NB4 (cell line): ENCODE measurements at regions not wholly inside any gene's neighbourhood (a gene's known extent, or its start where the extent isn't known, plus 50 kb on each side); places are given as distances from the start of the nearest gene placed in this dataset.

Experiments
- CTCF ChIP-seq: IDR thresholded peaks from one replicate; pipeline ENCODE4 v1.5.1; 2012; ENCODE audit warnings: low read depth, low read length
- MAX ChIP-seq: IDR thresholded peaks from 2 replicates; pipeline ENCODE4 v1.6.1; 2011; ENCODE audit warnings: low read depth, low read length
- MYC ChIP-seq: IDR thresholded peaks from 2 replicates; pipeline ENCODE4 v1.6.1; 2011; ENCODE audit warnings: low read depth, low read length
- POLR2A ChIP-seq: IDR thresholded peaks from 2 replicates; pipeline ENCODE4 v1.6.1; 2011; ENCODE audit warnings: mild to moderate bottlenecking; ENCODE audit not compliant: insufficient read length; ENCODE audit errors: extremely low read depth

- TF ChIP-seq POLR2A, result no peak
- no peak for TF ChIP-seq CTCF
- TF ChIP-seq MYC, result no peak
- no peak for TF ChIP-seq MAX
These were observed 226.4 kb upstream of the ZNF217 start for GRCh38 chr20:53819973-53820451.
